22Rv1 (cell line): ENCODE measurements at regions not wholly inside any gene's neighbourhood (a gene's known extent, or its start where the extent isn't known, plus 50 kb on each side); places are given as distances from the start of the nearest gene placed in this dataset.

ENCODE experiments used
- CTCF ChIP-seq: fragments of 450-650 bp; IDR thresholded peaks from 2 replicates; pipeline ENCODE4 v1.5.1; 2017; ENCODE audit warnings: mild to moderate bottlenecking
- ZFX ChIP-seq: fragments of 450-650 bp; IDR thresholded peaks from 2 replicates; pipeline ENCODE4 v1.6.1; 2017; ENCODE audit warnings: antibody characterized with exemption, borderline replicate concordance

- TF ChIP-seq CTCF = no peak
- no peak for TF ChIP-seq ZFX
Observed at GRCh38 chr1:78737241-78737640, 87.6 kb downstream of the IFI44 start.
